GM21447 (cell line): ENCODE measurements at regions not wholly inside any gene's neighbourhood (a gene's known extent, or its start where the extent isn't known, plus 50 kb on each side); places are given as distances from the start of the nearest gene placed in this dataset.
"Not testable (repeated sequence)": the region's sequence is repeated elsewhere in the genome, so short reads cannot be mapped to it uniquely, and the experiment has no call there.

ENCODE experiments used
- ATAC-seq: cut with Tn5 transposase; IDR thresholded peaks from one replicate; pipeline ENCODE4 v1.9.1; 2021; ENCODE audit not compliant: unreplicated experiment

- ATAC-seq: not testable (repeated sequence)
These were observed 171.1 kb upstream of the NBPF9 start for GRCh38 chr1:149274493-149274892.

GRCh38 chr1:149275802-149276201 lies 172.5 kb upstream of the NBPF9 start:
- ATAC-seq: not testable (repeated sequence)

GRCh38 chr1:149276496-149276895 lies 173.1 kb upstream of the NBPF9 start:
- ATAC-seq: not testable (repeated sequence)

DNA sequence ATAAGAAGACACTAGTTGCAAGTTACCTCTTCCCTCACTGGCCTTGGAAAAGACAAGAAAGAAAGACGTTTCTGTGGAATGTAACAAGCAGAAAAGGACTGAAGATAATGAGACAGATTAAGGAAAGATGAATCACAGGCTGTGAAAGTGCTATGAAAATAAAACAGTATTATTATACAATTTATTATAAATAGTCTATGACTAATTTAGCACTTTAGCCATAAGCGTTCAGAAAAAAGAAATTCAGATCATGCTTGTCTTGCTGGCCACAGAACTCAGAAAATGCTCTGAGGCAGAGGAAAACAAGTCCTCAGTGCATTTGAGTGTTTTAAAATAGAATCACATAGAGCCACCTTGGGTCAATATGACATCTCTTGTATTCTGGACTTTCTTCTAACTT lies 174.8 kb upstream of the NBPF9 start:
- not testable (repeated sequence) for ATAC-seq

GRCh38 chr1:149279015-149279414 lies 175.7 kb upstream of the NBPF9 start:
- ATAC-seq: not testable (repeated sequence)

DNA sequence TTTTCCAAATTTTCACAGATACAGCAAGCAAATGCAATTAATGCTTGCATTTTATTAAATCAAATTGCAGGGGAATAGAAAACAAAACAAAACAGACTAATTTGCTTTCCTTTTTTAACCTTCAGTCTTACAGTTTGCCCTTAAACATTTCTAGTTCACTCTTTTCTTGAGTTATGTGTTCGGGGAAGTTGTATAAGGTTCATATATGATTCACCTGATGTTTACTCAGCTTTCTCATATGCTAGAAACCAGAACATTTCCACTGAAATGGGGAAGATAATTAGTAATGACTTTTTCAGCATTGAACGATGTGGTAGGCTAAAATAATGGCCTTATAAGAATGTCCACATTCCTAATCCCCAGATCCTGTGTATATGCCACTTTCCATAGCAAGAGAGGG lies 176.2 kb upstream of the NBPF9 start:
- ATAC-seq: not testable (repeated sequence)

DNA sequence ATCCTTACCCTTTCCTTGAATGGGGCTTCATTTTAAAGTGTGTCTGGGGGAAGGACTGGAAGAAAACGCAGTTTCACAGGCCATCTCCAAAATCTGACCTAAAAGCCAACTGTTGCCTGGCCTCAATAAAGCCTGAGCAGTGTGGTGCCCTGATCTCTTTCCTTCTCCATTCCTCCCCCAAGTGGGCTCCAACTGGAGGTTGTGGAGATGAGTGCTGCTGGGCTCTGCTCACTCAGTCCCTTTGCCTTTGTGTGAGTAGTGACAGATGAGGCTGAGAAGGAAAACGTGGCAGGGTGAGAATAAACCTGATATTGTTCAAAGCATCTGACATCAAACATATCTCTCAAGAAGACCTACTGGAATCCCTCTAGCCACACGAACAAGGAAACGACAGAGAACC lies 181.4 kb upstream of the NBPF9 start:
- ATAC-seq: not testable (repeated sequence)

DNA sequence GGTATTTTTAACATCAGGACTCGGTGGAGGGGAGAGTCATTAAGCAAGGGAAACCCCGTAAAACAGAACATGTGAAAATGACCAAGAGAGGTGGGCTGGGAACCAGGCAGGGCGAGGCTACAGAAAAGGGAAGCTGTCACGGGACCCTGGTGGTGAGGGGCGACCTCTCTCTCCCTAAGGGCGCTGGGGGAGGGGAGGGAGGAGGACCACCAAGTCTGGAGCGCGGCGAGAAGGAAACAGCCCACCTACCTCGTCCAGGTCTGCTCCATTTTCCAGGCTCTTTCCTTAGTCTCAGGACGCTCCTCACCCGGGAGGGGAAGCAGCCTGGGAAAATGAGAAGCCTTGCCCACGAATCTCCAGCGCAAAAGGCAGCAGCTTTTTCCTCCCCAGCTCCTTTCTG lies 181.9 kb upstream of the NBPF9 start:
- not testable (repeated sequence) for ATAC-seq

GRCh38 chr1:149285638-149286037 lies 182.3 kb upstream of the NBPF9 start:
- ATAC-seq: not testable (repeated sequence)

- not testable (repeated sequence) for ATAC-seq
These were observed 185.2 kb upstream of the NBPF9 start for GRCh38 chr1:149288580-149288979.

DNA sequence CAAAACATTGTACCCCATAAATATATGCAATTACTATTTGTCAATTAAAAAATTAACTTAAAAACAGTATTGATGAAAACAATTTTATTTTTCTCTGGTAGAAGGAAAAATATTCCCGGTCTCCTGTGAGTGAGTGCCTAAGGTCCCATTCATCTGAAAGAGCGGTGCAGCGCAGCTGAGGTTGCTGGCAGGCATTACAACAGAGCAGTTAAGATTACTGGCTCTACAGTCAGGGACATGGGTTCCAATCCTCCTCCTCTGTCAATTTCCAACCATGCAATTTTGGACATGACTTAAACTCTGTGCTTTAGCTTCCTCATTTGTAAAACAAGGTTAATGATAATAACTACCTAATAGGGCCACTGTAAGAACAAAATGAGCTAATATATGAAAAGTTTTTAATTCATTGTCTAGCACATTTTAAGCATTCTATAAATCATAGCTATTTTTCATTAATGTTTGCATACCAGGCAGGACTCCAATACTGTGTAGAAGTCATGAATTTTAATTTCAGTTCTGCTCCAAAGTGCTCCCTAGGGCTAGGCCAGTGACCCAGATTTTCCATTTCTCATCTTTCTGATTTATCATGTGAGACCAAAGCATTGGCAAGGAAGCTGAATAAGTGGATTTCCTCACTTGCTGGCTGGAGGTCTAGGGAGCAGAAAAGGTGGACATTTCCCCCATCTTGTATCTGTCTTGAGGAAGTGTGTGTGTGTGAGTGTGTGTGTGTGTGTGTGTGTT lies 174.2 kb upstream of the NBPF19 start:
- ATAC-seq: not testable (repeated sequence)

- ATAC-seq: not testable (repeated sequence)
These were observed 173.6 kb upstream of the NBPF19 start for GRCh38 chr1:149301282-149301681.

DNA sequence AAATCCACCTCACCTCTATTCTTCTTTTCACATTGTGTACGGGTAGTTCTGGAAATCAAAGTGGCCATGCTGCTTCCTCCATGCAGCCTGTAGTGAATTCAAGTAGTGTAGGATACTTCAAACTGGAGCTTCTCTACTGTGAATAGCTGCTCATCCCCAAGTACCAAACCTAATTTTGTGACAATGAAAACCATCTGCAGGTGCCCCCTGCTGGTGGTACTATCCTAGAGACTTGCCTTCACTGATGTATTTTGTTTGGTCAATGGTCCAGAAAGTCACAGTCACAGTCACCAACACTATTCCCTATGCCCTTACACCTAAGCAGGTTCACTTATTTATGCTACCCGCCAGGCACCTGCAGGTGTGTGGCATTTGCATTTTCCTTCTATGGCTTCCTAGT lies 170.0 kb upstream of the NBPF19 start:
- not testable (repeated sequence) for ATAC-seq

GRCh38 chr1:149307640-149308039 lies 167.2 kb upstream of the NBPF19 start:
- not testable (repeated sequence) for ATAC-seq

DNA sequence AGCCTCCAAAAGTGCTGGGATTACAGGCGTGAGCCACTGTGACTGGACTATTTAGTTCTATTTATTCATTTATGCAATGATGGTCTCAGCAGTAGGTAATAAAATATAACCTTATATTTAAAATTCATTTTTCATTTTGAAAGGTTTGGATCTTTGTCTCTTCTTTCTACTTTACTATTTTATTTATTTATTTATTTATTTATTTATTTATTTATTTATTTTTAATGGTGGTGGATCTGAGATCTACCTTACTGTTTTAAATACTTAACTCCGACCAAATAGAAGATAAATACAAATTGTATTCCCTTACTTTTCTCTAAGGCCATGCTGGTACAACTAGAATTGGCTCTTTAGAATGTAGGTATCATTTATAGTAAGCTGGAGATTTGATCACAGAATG lies 159.9 kb upstream of the NBPF19 start:
- ATAC-seq: not testable (repeated sequence)

DNA sequence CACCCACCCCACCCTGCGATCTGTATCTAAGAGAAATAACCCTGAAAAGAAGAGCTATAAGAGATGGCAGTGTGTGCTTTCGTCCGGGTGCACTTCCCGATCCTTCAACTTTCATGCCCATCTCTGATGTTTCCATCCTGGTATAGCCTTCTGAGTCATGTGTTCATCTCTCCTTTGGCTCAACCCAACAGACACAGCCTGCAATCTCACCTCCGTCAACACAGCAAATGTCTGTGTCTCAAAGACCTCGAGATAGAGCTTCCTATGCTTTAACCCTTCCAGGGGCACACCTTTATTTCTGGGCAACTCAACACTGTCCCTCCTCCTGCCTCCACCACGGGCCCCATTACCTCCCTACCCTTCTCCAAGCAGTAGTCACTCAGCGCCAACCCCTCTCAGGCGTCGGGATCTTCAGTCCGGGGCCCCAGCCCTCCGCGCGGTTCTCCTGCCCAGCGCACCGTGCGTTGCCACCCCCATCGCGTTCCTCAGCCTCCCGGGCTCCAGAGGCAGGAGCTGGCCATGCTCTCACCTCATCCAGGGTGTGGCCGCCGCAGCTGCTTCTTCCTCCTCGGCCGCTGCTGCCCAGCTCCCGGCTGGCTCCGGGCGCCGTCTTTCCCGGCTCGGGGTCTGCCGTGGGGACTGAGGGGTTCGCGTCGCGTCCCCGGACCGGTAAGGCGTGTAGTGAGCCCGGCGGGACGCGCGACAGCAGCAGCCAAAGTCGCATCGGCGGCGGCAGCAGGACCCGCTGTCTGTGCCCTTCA lies 153.7 kb upstream of the NBPF19 start:
- not testable (repeated sequence) for ATAC-seq

DNA sequence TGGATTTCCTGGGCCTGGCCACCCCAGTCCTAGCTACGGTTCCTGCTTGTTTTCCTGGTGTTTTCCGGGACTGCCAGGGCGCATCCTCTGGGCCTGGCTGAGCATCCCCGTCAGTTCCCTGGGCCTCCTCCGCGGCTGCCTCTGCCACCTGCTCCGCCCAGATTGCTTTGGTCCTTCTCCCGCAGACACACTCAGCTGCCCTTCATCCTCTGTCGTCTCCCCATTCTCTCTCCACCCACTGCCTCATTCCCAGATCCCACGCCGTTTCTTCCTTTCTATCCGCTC lies 153.2 kb upstream of the NBPF19 start:
- ATAC-seq: not testable (repeated sequence)

GRCh38 chr1:149330081-149330335 lies 144.8 kb upstream of the NBPF19 start:
- ATAC-seq: not testable (repeated sequence)

GRCh38 chr1:149336082-149336481 lies 138.8 kb upstream of the NBPF19 start:
- ATAC-seq: not testable (repeated sequence)

- ATAC-seq: not testable (repeated sequence)
These were observed 136.6 kb upstream of the NBPF19 start for GRCh38 chr1:149338221-149338691.

DNA sequence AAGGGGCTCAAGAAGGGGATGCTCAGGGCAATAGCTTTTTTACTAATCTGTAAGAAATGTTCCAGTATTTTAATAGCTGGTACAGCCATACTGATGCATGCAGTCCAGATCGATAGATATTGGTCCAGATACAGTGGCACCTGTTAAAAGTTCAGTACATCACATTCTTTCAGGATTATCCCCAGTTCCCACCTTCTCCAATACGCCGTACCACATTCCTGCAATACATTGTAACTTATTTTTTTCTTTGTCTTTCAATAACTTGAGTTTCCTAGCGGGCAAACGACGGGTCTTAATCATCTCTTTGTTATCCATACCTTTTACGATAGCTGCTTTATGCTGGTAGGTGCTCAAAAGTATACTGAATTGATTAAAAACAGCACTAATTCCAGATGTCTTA lies 136.1 kb upstream of the NBPF19 start:
- ATAC-seq: not testable (repeated sequence)

DNA sequence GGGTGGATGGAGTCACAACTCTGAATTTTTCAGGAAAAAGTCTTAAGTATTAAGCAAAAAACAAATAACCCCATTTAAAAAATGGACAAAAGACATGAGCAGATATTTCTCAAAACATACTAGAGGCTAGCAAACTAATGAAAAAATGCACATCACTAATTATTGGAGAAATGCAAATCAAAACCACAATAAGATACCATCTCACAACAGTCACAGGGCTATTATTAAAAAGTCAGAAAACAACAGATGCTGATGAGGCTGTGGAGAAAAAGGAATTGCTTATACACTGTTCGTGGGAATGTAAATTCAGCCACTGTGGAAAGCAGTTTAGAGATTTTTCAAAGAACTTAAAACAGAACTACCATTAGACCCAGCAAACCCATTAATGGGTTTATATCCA lies 125.4 kb upstream of the NBPF19 start:
- ATAC-seq: not testable (repeated sequence)
